Breast epithelium (tissue), 3 donors: ENCODE measurements at regions not wholly inside any gene's neighbourhood (a gene's known extent, or its start where the extent isn't known, plus 50 kb on each side); places are given as distances from the start of the nearest gene placed in this dataset.

Source experiments
- POLR2A ChIP-seq: fragments of 450-650 bp; IDR thresholded peaks from one replicate; pipeline ENCODE4 v1.6.1; 2016; ENCODE audit warnings: antibody characterized with exemption, mild to moderate bottlenecking, moderate library complexity
- TF ChIP-seq, protein P1 (sequence below), 3 donors: fragments of 450-650 bp; IDR thresholded peaks; one replicate each; pipeline ENCODE4 v1.5.1; 2016 to 2017; ENCODE audit warnings: antibody characterized with exemption in 3 of 3, mild to moderate bottlenecking in 3 of 3, moderate library complexity in 3 of 3

DNA sequence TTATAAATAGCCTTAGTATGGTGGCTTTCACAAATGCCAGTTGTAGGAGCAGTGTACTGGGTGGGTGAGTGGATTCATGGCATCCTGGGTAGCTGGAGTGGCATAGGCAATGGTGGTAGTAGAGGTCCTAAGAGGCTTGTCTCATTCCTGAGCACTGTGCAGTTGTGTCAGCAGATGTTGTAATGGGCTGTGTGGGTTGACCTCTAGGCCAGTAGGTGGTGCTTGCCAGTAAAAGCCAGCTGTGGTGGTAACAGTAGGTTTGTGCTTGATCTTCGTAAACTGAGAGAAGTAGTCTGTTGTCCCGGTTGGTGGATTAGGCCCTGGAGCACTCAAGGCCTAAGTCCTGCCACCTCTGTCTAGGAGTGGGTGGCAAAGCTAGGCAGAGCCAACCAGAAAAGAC lies 149.7 kb upstream of the SUCLG2 start:
- no peak for TF ChIP-seq POLR2A
- TF ChIP-seq, protein P1, sequence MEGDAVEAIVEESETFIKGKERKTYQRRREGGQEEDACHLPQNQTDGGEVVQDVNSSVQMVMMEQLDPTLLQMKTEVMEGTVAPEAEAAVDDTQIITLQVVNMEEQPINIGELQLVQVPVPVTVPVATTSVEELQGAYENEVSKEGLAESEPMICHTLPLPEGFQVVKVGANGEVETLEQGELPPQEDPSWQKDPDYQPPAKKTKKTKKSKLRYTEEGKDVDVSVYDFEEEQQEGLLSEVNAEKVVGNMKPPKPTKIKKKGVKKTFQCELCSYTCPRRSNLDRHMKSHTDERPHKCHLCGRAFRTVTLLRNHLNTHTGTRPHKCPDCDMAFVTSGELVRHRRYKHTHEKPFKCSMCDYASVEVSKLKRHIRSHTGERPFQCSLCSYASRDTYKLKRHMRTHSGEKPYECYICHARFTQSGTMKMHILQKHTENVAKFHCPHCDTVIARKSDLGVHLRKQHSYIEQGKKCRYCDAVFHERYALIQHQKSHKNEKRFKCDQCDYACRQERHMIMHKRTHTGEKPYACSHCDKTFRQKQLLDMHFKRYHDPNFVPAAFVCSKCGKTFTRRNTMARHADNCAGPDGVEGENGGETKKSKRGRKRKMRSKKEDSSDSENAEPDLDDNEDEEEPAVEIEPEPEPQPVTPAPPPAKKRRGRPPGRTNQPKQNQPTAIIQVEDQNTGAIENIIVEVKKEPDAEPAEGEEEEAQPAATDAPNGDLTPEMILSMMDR (IDR thresholded peaks at IDR 0.05), result no peak
